ENCODE measurements at regions not wholly inside any gene's neighbourhood (a gene's known extent, or its start where the extent isn't known, plus 50 kb on each side); places are given as distances from the start of the nearest gene placed in this dataset.

- TF ChIP-seq, protein P1, sequence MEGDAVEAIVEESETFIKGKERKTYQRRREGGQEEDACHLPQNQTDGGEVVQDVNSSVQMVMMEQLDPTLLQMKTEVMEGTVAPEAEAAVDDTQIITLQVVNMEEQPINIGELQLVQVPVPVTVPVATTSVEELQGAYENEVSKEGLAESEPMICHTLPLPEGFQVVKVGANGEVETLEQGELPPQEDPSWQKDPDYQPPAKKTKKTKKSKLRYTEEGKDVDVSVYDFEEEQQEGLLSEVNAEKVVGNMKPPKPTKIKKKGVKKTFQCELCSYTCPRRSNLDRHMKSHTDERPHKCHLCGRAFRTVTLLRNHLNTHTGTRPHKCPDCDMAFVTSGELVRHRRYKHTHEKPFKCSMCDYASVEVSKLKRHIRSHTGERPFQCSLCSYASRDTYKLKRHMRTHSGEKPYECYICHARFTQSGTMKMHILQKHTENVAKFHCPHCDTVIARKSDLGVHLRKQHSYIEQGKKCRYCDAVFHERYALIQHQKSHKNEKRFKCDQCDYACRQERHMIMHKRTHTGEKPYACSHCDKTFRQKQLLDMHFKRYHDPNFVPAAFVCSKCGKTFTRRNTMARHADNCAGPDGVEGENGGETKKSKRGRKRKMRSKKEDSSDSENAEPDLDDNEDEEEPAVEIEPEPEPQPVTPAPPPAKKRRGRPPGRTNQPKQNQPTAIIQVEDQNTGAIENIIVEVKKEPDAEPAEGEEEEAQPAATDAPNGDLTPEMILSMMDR (IDR thresholded peaks at IDR 0.05), result no peak
- no peak for TF ChIP-seq POLR2A (IDR thresholded peaks at IDR 0.05)
Measured at GRCh38 chr12:114913871-114914801, 230.2 kb upstream of the TBX3 start.

All from Peyer's patch (tissue), 4 donors.